Activated naive CD8-positive, alpha-beta T cell treated with anti-CD3 and anti-CD28 coated beads, Interleukin-2, amount 10 ng/mL, durations not matched to agents 7 days and 5 days (primary cell): ENCODE measurements at regions not wholly inside any gene's neighbourhood (a gene's known extent, or its start where the extent isn't known, plus 50 kb on each side); places are given as distances from the start of the nearest gene placed in this dataset.
"Not testable (repeated sequence)": the region's sequence is repeated elsewhere in the genome, so short reads cannot be mapped to it uniquely, and the experiment has no call there.

ENCODE experiments used
- ATAC-seq: fragments of 150-1000 bp; cut with Tn5 transposase; one replicate; pipeline ENCODE4 v1.10.0; 2021; ENCODE audit warnings: low read depth, moderate library complexity
- POLR2A ChIA-PET: fragments of 350-600 bp; sonication (Branson Sonifier 250); formaldehyde crosslinking; loops from one replicate; lab custom pipeline; 2021; ENCODE audit warnings: antibody characterized with exemption; lab: Charles Lee
- DNase-seq: peaks from one replicate; pipeline ENCODE4 v3.0.0; 2021
- H3K27ac Mint-ChIP-seq: one replicate; pipeline ENCODE4 v1.8.0; 2022; ENCODE audit warnings: mild to moderate bottlenecking, mixed read lengths
- H3K27me3 Mint-ChIP-seq: one replicate; pipeline ENCODE4 v1.8.0; 2022; ENCODE audit warnings: mild to moderate bottlenecking, moderate library complexity, mixed read lengths
- H3K36me3 Mint-ChIP-seq: one replicate; pipeline ENCODE4 v1.8.0; 2021; ENCODE audit warnings: mild to moderate bottlenecking, mixed read lengths
- H3K4me1 Mint-ChIP-seq: one replicate; pipeline ENCODE4 v1.8.0; 2021; ENCODE audit warnings: mixed read lengths
- H3K4me3 Mint-ChIP-seq: one replicate; pipeline ENCODE4 v1.8.0; 2022; ENCODE audit warnings: mild to moderate bottlenecking, moderate library complexity, mixed read lengths
- H3K9me3 Mint-ChIP-seq: one replicate; pipeline ENCODE4 v1.8.0; 2021; ENCODE audit warnings: mixed read lengths

- H3K4me3 Mint-ChIP-seq: no peak overlapping the region
- DNase-seq (no peak), ATAC-seq (no peak)
- H3K27ac Mint-ChIP-seq: no peak overlapping the region
- POLR2A ChIA-PET: no interaction called here
- H3K9me3 Mint-ChIP-seq: no peaks in the 10 kb centered on the region
- H3K27me3 Mint-ChIP-seq: no peaks in the 10 kb centered on the region
- H3K4me1 Mint-ChIP-seq: peaks cover 3% of the 10 kb centered on the region
- H3K36me3 Mint-ChIP-seq: no peaks in the 10 kb centered on the region
These were observed 515.7 kb upstream of the ATXN7L3B start for GRCh38 chr12:74021937-74022336.

- POLR2A ChIA-PET: no interaction called here
- H3K4me3 Mint-ChIP-seq: no peak overlapping the region
- H3K4me1 Mint-ChIP-seq: no peaks in the 10 kb centered on the region
- DNase-seq (no peak), ATAC-seq (no peak)
- H3K9me3 Mint-ChIP-seq: no peaks in the 10 kb centered on the region
- no peaks in the 10 kb centered on the region for H3K36me3 Mint-ChIP-seq
- no peaks in the 10 kb centered on the region for H3K27me3 Mint-ChIP-seq
- H3K27ac Mint-ChIP-seq: no peak overlapping the region
These were observed 506.6 kb upstream of the ATXN7L3B start for GRCh38 chr12:74031045-74031444.

DNA sequence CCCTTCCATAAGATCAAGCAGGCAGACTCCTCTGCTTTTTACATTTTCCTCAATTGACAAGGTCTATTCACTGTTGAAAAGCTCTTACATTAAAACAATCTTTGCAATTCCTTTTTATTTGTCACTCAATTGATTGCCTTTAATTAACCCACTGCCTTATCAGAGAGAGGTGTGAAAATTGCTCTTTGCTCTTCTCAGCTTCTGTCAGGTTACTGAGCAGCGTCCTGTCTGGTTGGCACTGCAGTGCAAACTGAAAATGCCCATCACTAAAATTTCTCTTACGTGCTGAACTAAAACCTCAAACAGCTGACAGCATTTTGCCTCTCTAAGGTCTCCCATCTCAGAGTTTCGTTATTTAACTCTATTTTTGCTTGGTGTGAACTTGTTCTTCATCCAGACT is 504.1 kb upstream of the ATXN7L3B start:
- DNase-seq (no peak), ATAC-seq (no peak)
- Mint-ChIP-seq H3K27me3 (no peaks in the 10 kb centered on the region), H3K9me3 (no peaks in the 10 kb centered on the region), H3K36me3 (no peaks in the 10 kb centered on the region), H3K4me3 (no peak overlapping the region), H3K4me1 (no peaks in the 10 kb centered on the region), H3K27ac (no peak overlapping the region)
- POLR2A ChIA-PET: no interaction called here

GRCh38 chr12:74039138-74039537 is 498.5 kb upstream of the ATXN7L3B start:
- H3K27ac Mint-ChIP-seq, H3K4me3 Mint-ChIP-seq, ATAC-seq, H3K27me3 Mint-ChIP-seq, H3K4me1 Mint-ChIP-seq, H3K36me3 Mint-ChIP-seq, H3K9me3 Mint-ChIP-seq, POLR2A ChIA-PET, DNase-seq: not testable (repeated sequence)

- DNase-seq (no peak), ATAC-seq (no peak)
- Mint-ChIP-seq H3K27me3 (no peaks in the 10 kb centered on the region), H3K4me3 (no peak overlapping the region), H3K4me1 (no peaks in the 10 kb centered on the region), H3K9me3 (peaks cover 2% of the 10 kb centered on the region), H3K27ac (no peak overlapping the region), H3K36me3 (no peaks in the 10 kb centered on the region)
- POLR2A ChIA-PET: no interaction called here
These were observed 494.3 kb upstream of the ATXN7L3B start for GRCh38 chr12:74043343-74043742.

DNA sequence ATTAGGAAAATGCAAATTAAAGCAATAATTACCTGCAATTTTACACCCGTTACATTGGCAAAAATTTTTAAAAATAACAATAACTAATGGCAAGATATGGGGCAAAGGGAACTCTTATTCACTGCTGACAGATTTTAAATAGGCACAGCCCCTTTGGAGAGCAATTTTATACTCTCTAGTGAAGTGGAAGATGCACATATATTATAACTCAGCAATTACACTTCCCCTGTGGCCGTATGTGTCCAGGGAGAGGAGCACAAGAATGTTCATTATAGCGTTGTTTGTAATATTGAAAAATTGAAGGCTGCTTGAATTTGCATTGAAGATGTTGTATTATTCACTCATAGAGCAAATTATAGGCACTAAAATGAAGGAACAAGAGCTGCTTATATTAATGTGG is 488.3 kb upstream of the ATXN7L3B start:
- Mint-ChIP-seq H3K4me1 (no peaks in the 10 kb centered on the region), H3K9me3 (no peaks in the 10 kb centered on the region), H3K27ac (no peak overlapping the region), H3K36me3 (no peaks in the 10 kb centered on the region), H3K27me3 (no peaks in the 10 kb centered on the region), H3K4me3 (no peak overlapping the region)
- ATAC-seq: no peak
- DNase-seq: no peak
- POLR2A ChIA-PET: no interaction called here

DNA sequence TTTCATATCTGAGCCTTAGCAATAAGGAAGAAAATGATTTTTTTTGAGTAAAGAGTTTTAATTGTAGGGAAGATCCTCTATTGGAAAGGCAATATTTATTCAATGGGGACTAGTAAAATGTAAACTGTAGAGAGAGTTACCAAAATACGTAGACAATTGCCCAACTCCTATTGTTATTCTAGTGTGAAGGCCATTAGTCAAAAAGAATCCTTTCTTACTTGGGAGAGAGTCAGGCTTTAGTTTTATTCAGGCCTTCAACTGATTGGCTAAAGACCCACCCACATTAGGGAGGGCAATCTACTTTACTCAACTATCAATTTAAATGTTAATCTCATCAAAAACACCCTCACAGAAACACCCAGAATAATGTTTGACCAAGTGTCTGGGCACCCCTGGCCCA is 485.8 kb upstream of the ATXN7L3B start:
- H3K36me3 Mint-ChIP-seq: no peaks in the 10 kb centered on the region

GRCh38 chr12:74066476-74066875 is 471.2 kb upstream of the ATXN7L3B start:
- Mint-ChIP-seq H3K27ac (no peak overlapping the region), H3K4me1 (no peaks in the 10 kb centered on the region), H3K4me3 (no peak overlapping the region), H3K9me3 (peaks cover 8% of the 10 kb centered on the region), H3K36me3 (no peaks in the 10 kb centered on the region), H3K27me3 (no peaks in the 10 kb centered on the region)
- ATAC-seq (no peak), DNase-seq (no peak)
- POLR2A ChIA-PET: no interaction called here

More for the DNA sequence above, 485.8 kb upstream of the ATXN7L3B start:
- no peaks in the 10 kb centered on the region for H3K27me3 Mint-ChIP-seq
- no peak for ATAC-seq
- H3K4me1 Mint-ChIP-seq: no peaks in the 10 kb centered on the region
- no peak overlapping the region for H3K27ac Mint-ChIP-seq
- no peaks in the 10 kb centered on the region for H3K9me3 Mint-ChIP-seq
- POLR2A ChIA-PET: no interaction called here
- DNase-seq: no peak
- H3K4me3 Mint-ChIP-seq: no peak overlapping the region

- peaks cover 6% of the 10 kb centered on the region for H3K9me3 Mint-ChIP-seq
- H3K27me3 Mint-ChIP-seq: no peaks in the 10 kb centered on the region
- ATAC-seq: no peak
- no peak overlapping the region for H3K4me3 Mint-ChIP-seq
- H3K27ac Mint-ChIP-seq: no peak overlapping the region
- H3K36me3 Mint-ChIP-seq: no peaks in the 10 kb centered on the region
- DNase-seq: no peak
- H3K4me1 Mint-ChIP-seq: no peaks in the 10 kb centered on the region
- POLR2A ChIA-PET: no interaction called here
These were observed 466.5 kb upstream of the ATXN7L3B start for GRCh38 chr12:74071182-74071581.

DNA sequence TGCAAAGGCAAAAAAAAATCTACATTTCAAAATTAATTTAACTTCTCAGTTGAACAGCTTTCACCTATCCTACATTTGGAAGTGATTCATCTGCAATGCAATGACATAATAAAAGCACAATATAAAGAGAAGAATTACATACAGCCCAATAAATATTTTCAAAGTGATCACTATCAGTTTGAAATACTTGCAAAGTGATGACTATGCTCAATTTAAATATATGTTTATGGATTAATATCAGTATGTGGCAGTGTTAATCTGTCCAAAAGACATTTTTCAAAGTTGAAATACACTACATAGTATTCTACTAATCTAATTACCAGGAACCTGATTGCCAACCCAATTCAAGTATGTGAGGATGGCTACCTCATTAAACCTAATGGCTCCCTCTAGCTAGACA is 460.7 kb upstream of the ATXN7L3B start:
- Mint-ChIP-seq H3K4me1 (no peaks in the 10 kb centered on the region), H3K9me3 (peaks cover 2% of the 10 kb centered on the region), H3K4me3 (no peak overlapping the region), H3K27me3 (no peaks in the 10 kb centered on the region), H3K36me3 (no peaks in the 10 kb centered on the region), H3K27ac (no peak overlapping the region)
- DNase-seq: no peak
- ATAC-seq: no peak
- POLR2A ChIA-PET: no interaction called here

- DNase-seq (no peak), ATAC-seq (no peak)
- H3K27ac Mint-ChIP-seq: no peak overlapping the region
- no peaks in the 10 kb centered on the region for H3K9me3 Mint-ChIP-seq
- no peaks in the 10 kb centered on the region for H3K27me3 Mint-ChIP-seq
- POLR2A ChIA-PET: no interaction called here
- no peaks in the 10 kb centered on the region for H3K36me3 Mint-ChIP-seq
- H3K4me3 Mint-ChIP-seq: no peak overlapping the region
- no peaks in the 10 kb centered on the region for H3K4me1 Mint-ChIP-seq
These were observed 432.2 kb upstream of the ATXN7L3B start for GRCh38 chr12:74105434-74105833.

DNA sequence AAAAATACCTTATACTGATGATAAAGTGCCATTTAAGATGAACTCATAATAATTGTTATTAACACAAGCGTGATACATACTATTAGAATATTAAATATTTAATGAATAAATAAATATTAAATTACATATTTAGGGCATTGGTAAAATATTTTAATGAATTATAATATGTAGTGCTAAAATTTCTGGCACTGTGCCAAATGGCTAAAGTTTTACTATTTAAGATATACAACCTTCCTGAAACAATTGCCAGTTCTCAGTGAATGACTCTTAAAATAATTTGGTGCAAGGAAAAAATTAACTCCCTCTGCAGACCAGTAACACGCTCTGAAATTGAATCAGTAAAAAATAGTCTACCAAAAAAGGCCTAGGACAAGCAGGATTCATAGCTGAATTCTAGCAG is 428.9 kb upstream of the ATXN7L3B start:
- no peak for DNase-seq
- no peaks in the 10 kb centered on the region for H3K36me3 Mint-ChIP-seq

GRCh38 chr12:74111688-74112360 is 425.8 kb upstream of the ATXN7L3B start:
- Mint-ChIP-seq H3K27ac (no peak overlapping the region), H3K4me3 (no peak overlapping the region), H3K9me3 (no peaks in the 10 kb centered on the region), H3K4me1 (no peaks in the 10 kb centered on the region), H3K36me3 (no peaks in the 10 kb centered on the region), H3K27me3 (no peaks in the 10 kb centered on the region)
- POLR2A ChIA-PET: no interaction called here
- ATAC-seq: no peak
- no peak for DNase-seq

More for the DNA sequence above, 428.9 kb upstream of the ATXN7L3B start:
- H3K27ac Mint-ChIP-seq: no peak overlapping the region
- no peaks in the 10 kb centered on the region for H3K27me3 Mint-ChIP-seq
- POLR2A ChIA-PET: no interaction called here
- ATAC-seq: no peak
- no peak overlapping the region for H3K4me3 Mint-ChIP-seq
- no peaks in the 10 kb centered on the region for H3K4me1 Mint-ChIP-seq
- no peaks in the 10 kb centered on the region for H3K9me3 Mint-ChIP-seq

DNA sequence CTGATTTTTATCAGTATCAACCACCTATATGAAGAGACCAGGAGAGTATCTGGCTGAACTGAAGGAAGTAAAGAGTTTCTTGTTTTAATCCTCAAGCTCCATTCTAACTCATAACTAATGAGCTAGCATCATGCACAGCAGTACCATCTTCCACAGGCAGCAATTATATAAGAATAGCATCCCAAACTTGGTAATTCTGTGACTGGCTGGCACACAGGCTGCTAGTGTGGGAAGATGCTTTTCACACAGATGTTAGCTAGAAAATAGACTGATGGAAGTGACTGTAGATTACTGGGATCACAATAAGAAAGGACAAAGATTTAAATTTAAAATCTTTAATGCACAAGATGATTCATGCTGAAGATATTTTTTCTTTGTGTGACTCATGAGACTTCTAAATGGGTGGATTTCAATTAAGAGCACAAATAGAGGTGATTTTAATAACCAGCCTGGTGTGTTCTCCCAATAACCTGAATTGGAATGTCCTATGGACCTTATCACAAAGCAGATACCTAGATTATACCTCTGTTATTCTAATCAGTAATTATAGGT is 417.7 kb upstream of the ATXN7L3B start:
- H3K4me1 Mint-ChIP-seq: no peaks in the 10 kb centered on the region
- no peaks in the 10 kb centered on the region for H3K9me3 Mint-ChIP-seq
- H3K4me3 Mint-ChIP-seq: no peak overlapping the region
- H3K27me3 Mint-ChIP-seq: no peaks in the 10 kb centered on the region
- no peak for ATAC-seq
- POLR2A ChIA-PET: no interaction called here
- no peak for DNase-seq
- no peaks in the 10 kb centered on the region for H3K36me3 Mint-ChIP-seq
- no peak overlapping the region for H3K27ac Mint-ChIP-seq
